Left ventricle myocardium inferior (tissue), 1 donor: ENCODE measurements at regions not wholly inside any gene's neighbourhood (a gene's known extent, or its start where the extent isn't known, plus 50 kb on each side); places are given as distances from the start of the nearest gene placed in this dataset.
A peak's percentile ranks its signal among the peaks of the same experiment; 100 is the strongest.

ENCODE experiments used
- DNase-seq: peaks from one replicate; pipeline ENCODE4 v3.0.0-alpha.2; 2020
- H3K27ac ChIP-seq: fragments of 200-600 bp; replicated peaks from 2 replicates; pipeline ENCODE4 v1.8.0; 2021
- H3K27me3 ChIP-seq: fragments of 200-600 bp; 2 replicates; pipeline ENCODE4 v1.8.0; 2021; ENCODE audit warnings: low read depth
- H3K36me3 ChIP-seq: fragments of 200-600 bp; 2 replicates; pipeline ENCODE4 v1.8.0; 2021
- H3K4me1 ChIP-seq: fragments of 200-600 bp; 2 replicates; pipeline ENCODE4 v1.8.0; 2021
- H3K4me3 ChIP-seq: fragments of 200-600 bp; 2 replicates; pipeline ENCODE4 v1.8.0; 2021; ENCODE audit warnings: mild to moderate bottlenecking, moderate library complexity
- H3K9me3 ChIP-seq: fragments of 200-600 bp; replicated peaks from 2 replicates; pipeline ENCODE4 v1.8.0; 2021
- CTCF ChIP-seq: fragments of 200-600 bp; IDR thresholded peaks from 2 replicates; pipeline ENCODE4 v1.8.0; 2021; ENCODE audit warnings: antibody characterized with exemption, mild to moderate bottlenecking, borderline replicate concordance
- intact Hi-C: fragments of 100-400 bp; cut with micrococcal nuclease; formaldehyde crosslinking; loops from one replicate; pipeline ENCODE4 v1.11.0; 2022
- donor health status: DM: no; HTN: yes; CAD: no; lungs with severe emphysema.

- Histone ChIP-seq H3K4me3 (no peak overlapping the region), H3K4me1 (peaks cover 51% of the 10 kb centered on the region), H3K36me3 (no peaks in the 10 kb centered on the region), H3K27ac (peak overlapping the region; percentile 55), H3K27me3 (no peaks in the 10 kb centered on the region), H3K9me3 (no peaks in the 10 kb centered on the region)
- no peak for TF ChIP-seq CTCF
- intact Hi-C loops = no loop called here
- no peak for DNase-seq
Observed at GRCh38 chr13:59368693-59369092, 795.0 kb downstream of the DIAPH3 start.

GRCh38 chr13:59371229-59371628 is 792.5 kb downstream of the DIAPH3 start:
- Histone ChIP-seq H3K9me3 (no peaks in the 10 kb centered on the region), H3K36me3 (no peaks in the 10 kb centered on the region), H3K4me1 (peaks cover 55% of the 10 kb centered on the region), H3K4me3 (no peak overlapping the region), H3K27ac (no peak overlapping the region), H3K27me3 (no peaks in the 10 kb centered on the region)
- DNase-seq = no peak
- TF ChIP-seq CTCF = no peak
- intact Hi-C loops = no loop called here

- TF ChIP-seq CTCF = no peak
- Histone ChIP-seq H3K9me3 (peaks cover 1% of the 10 kb centered on the region), H3K27me3 (no peaks in the 10 kb centered on the region), H3K4me3 (no peak overlapping the region), H3K4me1 (peaks cover 41% of the 10 kb centered on the region), H3K27ac (peak overlapping the region; percentile 3), H3K36me3 (no peaks in the 10 kb centered on the region)
- DNase-seq = no peak
- intact Hi-C loops = no loop called here
Observed at GRCh38 chr13:59373341-59373740, 790.4 kb downstream of the DIAPH3 start.

GRCh38 chr13:59374691-59375090 is 789.0 kb downstream of the DIAPH3 start:
- H3K36me3 ChIP-seq = no peaks in the 10 kb centered on the region
- no peak for TF ChIP-seq CTCF
- intact Hi-C loops = no loop called here
- H3K27ac ChIP-seq = no peak overlapping the region
- H3K4me1 ChIP-seq = peaks cover 28% of the 10 kb centered on the region
- H3K9me3 ChIP-seq = peaks cover 10% of the 10 kb centered on the region
- no peaks in the 10 kb centered on the region for H3K27me3 ChIP-seq
- no peak overlapping the region for H3K4me3 ChIP-seq
- no peak for DNase-seq

- peaks cover 34% of the 10 kb centered on the region for H3K9me3 ChIP-seq
- no peaks in the 10 kb centered on the region for H3K36me3 ChIP-seq
- TF ChIP-seq CTCF = no peak
- no peak overlapping the region for H3K4me3 ChIP-seq
- DNase-seq = no peak
- H3K27me3 ChIP-seq = no peaks in the 10 kb centered on the region
- H3K4me1 ChIP-seq = peaks cover 8% of the 10 kb centered on the region
- no peak overlapping the region for H3K27ac ChIP-seq
- intact Hi-C loops = no loop called here
Observed at GRCh38 chr13:59384154-59384553, 779.6 kb downstream of the DIAPH3 start.

- no peaks in the 10 kb centered on the region for H3K36me3 ChIP-seq
- H3K4me1 ChIP-seq = peaks cover 21% of the 10 kb centered on the region
- no peak for DNase-seq
- peak overlapping the region; percentile 24 for H3K27ac ChIP-seq
- no peaks in the 10 kb centered on the region for H3K27me3 ChIP-seq
- peak; percentile 95 for TF ChIP-seq CTCF
- intact Hi-C loops = loop anchor here (5.0 kb wide), 1 partner anchor 286 kb away; no protein-coding TSS in a partner anchor
- no peak overlapping the region for H3K4me3 ChIP-seq
- H3K9me3 ChIP-seq = peaks cover 32% of the 10 kb centered on the region
Observed at GRCh38 chr13:59391696-59392095, 772.0 kb downstream of the DIAPH3 start.
